ENCODE measurements at regions not wholly inside any gene's neighbourhood (a gene's known extent, or its start where the extent isn't known, plus 50 kb on each side); places are given as distances from the start of the nearest gene placed in this dataset.

- CTCF ChIA-PET, result no interaction called here
- intact Hi-C loops (cut with micrococcal nuclease; ENCODE audit: unreplicated experiment), result no loop called here
- H3K27ac ChIP-seq (ENCODE audit: low read length), result no peak overlapping the region
- BruUV-seq (replicated peaks), result no TSS peak
- H3K9me3 ChIP-seq (ENCODE audit: control insufficient read depth, insufficient read depth, low read depth, low read length), result no peaks in the 10 kb centered on the region
- no peaks in the 10 kb centered on the region for H3K27me3 ChIP-seq (ENCODE audit: control insufficient read depth, insufficient read depth, low read length)
- POLR2A ChIA-PET, result no interaction called here
- TF ChIP-seq REST (IDR thresholded peaks at IDR 0.05; ENCODE audit: insufficient read depth in 1 of 2, low read depth in 2 of 2, low read length in 1 of 2) (no peak), TCF7L2 (IDR thresholded peaks at IDR 0.05; ENCODE audit: low read depth, low read length) (no peak), POLR2AphosphoS5 (IDR thresholded peaks at IDR 0.05; ENCODE audit: low read depth, low read length) (no peak), CTCF (IDR thresholded peaks at IDR 0.05) (no peak)
- no peaks in the 10 kb centered on the region for H3K4me1 ChIP-seq (ENCODE audit: control insufficient read depth, insufficient read depth, low read length)
- DNase-seq (ENCODE audit: low read depth, low spot score), result no peak
- H3K36me3 ChIP-seq (ENCODE audit: control insufficient read depth, insufficient read depth, low read length), result no peaks in the 10 kb centered on the region
- no peak overlapping the region for H3K4me3 ChIP-seq (ENCODE audit: low read depth in 2 of 2, low read length in 2 of 2)
- in situ Hi-C loops (cut with HindIII; ENCODE audit: low pct_unique_long_range_greater_than_20kb, low sequenced_read_pairs), result no loop called here
- ATAC-seq, result no peak
Observed at GRCh38 chr5:101689306-101689705, 606.8 kb downstream of the SLCO4C1 start.

- no peak overlapping the region for H3K4me3 ChIP-seq (ENCODE audit: low read depth in 2 of 2, low read length in 2 of 2)
- no TSS peak for BruUV-seq (replicated peaks)
- H3K36me3 ChIP-seq (ENCODE audit: control insufficient read depth, insufficient read depth, low read length), result no peaks in the 10 kb centered on the region
- no peaks in the 10 kb centered on the region for H3K27me3 ChIP-seq (ENCODE audit: control insufficient read depth, insufficient read depth, low read length)
- POLR2A ChIA-PET, result no interaction called here
- DNase-seq (ENCODE audit: low read depth, low spot score) (no peak), ATAC-seq (no peak)
- no peaks in the 10 kb centered on the region for H3K4me1 ChIP-seq (ENCODE audit: control insufficient read depth, insufficient read depth, low read length)
- in situ Hi-C loops (cut with HindIII; ENCODE audit: low pct_unique_long_range_greater_than_20kb, low sequenced_read_pairs) (no loop called here), intact Hi-C loops (cut with micrococcal nuclease; ENCODE audit: unreplicated experiment) (no loop called here)
- H3K9me3 ChIP-seq (ENCODE audit: control insufficient read depth, insufficient read depth, low read depth, low read length), result no peaks in the 10 kb centered on the region
- CTCF ChIA-PET, result no interaction called here
- TF ChIP-seq CTCF (IDR thresholded peaks at IDR 0.05), result no peak
- TF ChIP-seq TCF7L2 (IDR thresholded peaks at IDR 0.05; ENCODE audit: low read depth, low read length), result no peak
- TF ChIP-seq POLR2AphosphoS5 (IDR thresholded peaks at IDR 0.05; ENCODE audit: low read depth, low read length), result no peak
- TF ChIP-seq SIN3A (IDR thresholded peaks at IDR 0.05; ENCODE audit: borderline replicate concordance, insufficient read depth, low read depth, low read length), result no peak
- no peak for TF ChIP-seq REST (IDR thresholded peaks at IDR 0.05; ENCODE audit: insufficient read depth in 1 of 2, low read depth in 2 of 2, low read length in 1 of 2)
- H3K27ac ChIP-seq (ENCODE audit: low read length), result no peak overlapping the region
Observed at GRCh38 chr5:101688156-101688555, 607.9 kb downstream of the SLCO4C1 start.
